ENCODE measurements at regions not wholly inside any gene's neighbourhood (a gene's known extent, or its start where the extent isn't known, plus 50 kb on each side); places are given as distances from the start of the nearest gene placed in this dataset.

DNA sequence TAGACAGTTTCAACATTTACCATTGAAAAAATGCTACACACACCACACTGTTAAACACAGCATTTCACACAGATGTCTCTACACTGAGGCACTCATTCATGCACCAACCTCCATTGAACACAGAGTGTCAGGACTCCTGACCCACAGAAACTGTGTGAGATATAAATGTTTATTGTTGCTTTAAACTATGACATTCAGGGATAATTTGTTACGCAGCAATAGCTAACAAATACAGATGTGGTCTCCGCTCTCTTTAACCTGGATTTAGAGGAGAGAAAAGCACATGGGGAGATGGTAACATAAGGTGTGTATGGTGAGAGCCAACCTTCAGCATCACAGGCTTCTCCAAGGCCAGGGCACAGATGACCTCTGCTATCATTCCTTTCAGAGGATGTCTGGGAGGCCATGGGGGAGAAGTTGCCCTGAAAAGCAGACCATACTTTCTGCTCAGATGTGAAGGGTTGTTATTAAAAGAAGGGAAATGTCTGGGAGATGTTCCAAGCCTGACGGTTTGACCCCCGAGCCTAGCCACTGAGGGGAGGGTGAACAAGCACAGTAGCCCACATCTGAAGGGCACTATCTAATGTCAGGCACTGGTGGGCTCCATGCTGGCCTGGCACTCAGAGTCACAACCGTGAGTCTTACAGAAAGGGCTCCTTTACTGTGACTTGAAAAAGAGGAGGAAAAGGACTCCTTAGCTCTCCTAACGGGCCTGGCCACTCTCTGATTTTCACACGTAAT is 284.5 kb upstream of the TLE3 start:
- no peaks in the 10 kb centered on the region for H3K9me1 ChIP-seq (ENCODE audit: control insufficient read depth, insufficient read depth, low read length)
- FAIRE-seq (no peak), ATAC-seq (no peak), DNase-seq (ENCODE audit: extremely low read depth in 1 of 4, low spot score in 3 of 4) (no peak)
- no peak overlapping the region for H2AFZ ChIP-seq (ENCODE audit: low read depth, low read length)
- H3K9me3 ChIP-seq (replicated peaks; ENCODE audit: control insufficient read depth, insufficient read depth, low read depth, low read length) = no peaks in the 10 kb centered on the region; the same call in 1 of the 2 replicates
- H3K4me1 ChIP-seq (replicated peaks in 1 of 2; ENCODE audit: control insufficient read depth in 2 of 2, insufficient read depth in 2 of 2, low read length in 2 of 2) = peaks cover 6 to 11% of the 10 kb centered on the region in 2 experiments; a peak in 4 of 5 replicates
- CTCF ChIA-PET (ENCODE audit: low intra/inter-chr PET ratio) = no interaction called here
- peaks cover 5% of the 10 kb centered on the region; the same call in 1 of the 2 replicates for H4K20me1 ChIP-seq (replicated peaks; ENCODE audit: control insufficient read depth, insufficient read depth, low read length)
- TF ChIP-seq MIER1 (IDR thresholded peaks at IDR 0.05; ENCODE audit: low read depth) (no peak), BCOR (IDR thresholded peaks at IDR 0.05) (peak; percentile 34; the same call in 1 of the 2 replicates), ATF7 (IDR thresholded peaks at IDR 0.05) (no peak), CBX3 (IDR thresholded peaks at IDR 0.05; ENCODE audit: borderline replicate concordance in 1 of 2, low read length in 2 of 2) (0 out of 3 replicates have a peak, but pooled peaks of 1 of the 2 experiments have one; percentile 36)
- TF ChIP-seq, protein P1, sequence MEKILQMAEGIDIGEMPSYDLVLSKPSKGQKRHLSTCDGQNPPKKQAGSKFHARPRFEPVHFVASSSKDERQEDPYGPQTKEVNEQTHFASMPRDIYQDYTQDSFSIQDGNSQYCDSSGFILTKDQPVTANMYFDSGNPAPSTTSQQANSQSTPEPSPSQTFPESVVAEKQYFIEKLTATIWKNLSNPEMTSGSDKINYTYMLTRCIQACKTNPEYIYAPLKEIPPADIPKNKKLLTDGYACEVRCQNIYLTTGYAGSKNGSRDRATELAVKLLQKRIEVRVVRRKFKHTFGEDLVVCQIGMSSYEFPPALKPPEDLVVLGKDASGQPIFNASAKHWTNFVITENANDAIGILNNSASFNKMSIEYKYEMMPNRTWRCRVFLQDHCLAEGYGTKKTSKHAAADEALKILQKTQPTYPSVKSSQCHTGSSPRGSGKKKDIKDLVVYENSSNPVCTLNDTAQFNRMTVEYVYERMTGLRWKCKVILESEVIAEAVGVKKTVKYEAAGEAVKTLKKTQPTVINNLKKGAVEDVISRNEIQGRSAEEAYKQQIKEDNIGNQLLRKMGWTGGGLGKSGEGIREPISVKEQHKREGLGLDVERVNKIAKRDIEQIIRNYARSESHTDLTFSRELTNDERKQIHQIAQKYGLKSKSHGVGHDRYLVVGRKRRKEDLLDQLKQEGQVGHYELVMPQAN (IDR thresholded peaks at IDR 0.05; ENCODE audit: borderline replicate concordance) = no peak
- no peaks in the 10 kb centered on the region for H3K36me3 ChIP-seq (ENCODE audit: control insufficient read depth, insufficient read depth, low read length)
- no peak overlapping the region for H3K4me3 ChIP-seq
- no peak overlapping the region for H3K9ac ChIP-seq (ENCODE audit: insufficient read depth in 1 of 2, low read depth in 2 of 2, low read length in 2 of 2)
- BruUV-seq (replicated peaks) = no TSS peak
- WGBS (ENCODE audit: insufficient coverage, low coverage, missing lambda C conversion rate) = 27% methylated on average over 7 of the region's 7 CpGs
- H3K79me2 ChIP-seq (ENCODE audit: control insufficient read depth, insufficient read depth, low read length) = no peaks in the 10 kb centered on the region
- in situ Hi-C loops (cut with MboI) = no loop called here
- no peak overlapping the region for H3K27ac ChIP-seq (ENCODE audit: extremely low read depth, low read depth, low read length)
- no peak overlapping the region for H3K4me2 ChIP-seq (ENCODE audit: insufficient read depth, low read length)
- intact Hi-C loops (cut with micrococcal nuclease) = no loop called here
- POLR2A ChIA-PET = no interaction called here
- H3K27me3 ChIP-seq (ENCODE audit: control insufficient read depth in 2 of 2, insufficient read depth in 2 of 2, low read length in 2 of 2) = peaks cover 0 to 4% of the 10 kb centered on the region in 2 experiments; a peak in 3 of 5 replicates
